ENCODE measurements at regions not wholly inside any gene's neighbourhood (a gene's known extent, or its start where the extent isn't known, plus 50 kb on each side); places are given as distances from the start of the nearest gene placed in this dataset.

DNA sequence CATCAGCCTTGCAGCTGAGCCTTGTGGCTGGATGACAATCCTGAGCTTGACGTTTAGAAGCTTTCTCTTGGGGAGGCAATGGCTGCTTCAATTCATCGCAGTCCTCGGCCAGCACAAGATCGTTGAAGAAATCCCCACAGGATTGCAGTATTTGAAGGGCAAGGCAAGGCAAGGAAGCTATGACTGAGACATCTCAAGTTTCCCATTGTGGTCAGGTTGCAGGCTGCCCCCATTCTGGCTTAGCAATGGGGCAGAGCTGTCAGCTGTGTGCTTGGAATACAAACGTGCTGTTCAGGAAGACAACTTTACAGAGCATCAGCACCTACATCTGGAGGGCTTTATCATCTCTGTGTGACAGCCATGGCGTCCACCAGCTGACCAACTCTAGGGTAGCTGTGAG lies 275.9 kb upstream of the TBL1XR1 start:
- H3K36me3 Mint-ChIP-seq (ENCODE audit: low read depth), result no peaks in the 10 kb centered on the region
- no peaks in the 10 kb centered on the region for H3K9me3 Mint-ChIP-seq
- no peaks in the 10 kb centered on the region for H3K4me1 Mint-ChIP-seq
- no peaks in the 10 kb centered on the region for H3K27me3 Mint-ChIP-seq
- H3K4me3 Mint-ChIP-seq, result no peak overlapping the region
- ATAC-seq (replicated peaks), result no peak
- H3K27ac Mint-ChIP-seq, result no peak overlapping the region

DNA sequence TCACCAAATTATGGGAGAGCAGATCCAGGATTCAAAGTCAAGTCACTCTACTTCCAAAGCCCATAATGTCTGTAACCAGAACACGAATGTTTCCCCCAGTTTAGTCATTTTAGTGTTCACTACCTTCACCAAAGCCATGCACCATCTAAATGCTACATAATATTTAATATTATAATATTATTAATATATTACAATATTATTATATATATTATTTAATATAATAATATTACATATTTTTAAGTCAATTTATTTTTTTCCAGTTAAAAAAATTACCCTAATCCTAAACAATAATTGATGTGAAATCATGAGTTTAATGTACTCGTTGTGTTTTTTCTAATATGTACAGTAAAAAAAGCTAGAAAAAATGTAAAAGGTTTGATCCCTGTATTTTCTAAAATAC lies 276.6 kb upstream of the TBL1XR1 start:
- Mint-ChIP-seq H3K4me1 (no peaks in the 10 kb centered on the region), H3K4me3 (no peak overlapping the region), H3K27ac (no peak overlapping the region), H3K36me3 (ENCODE audit: low read depth) (no peaks in the 10 kb centered on the region), H3K9me3 (no peaks in the 10 kb centered on the region), H3K27me3 (no peaks in the 10 kb centered on the region)
- no peak for ATAC-seq (replicated peaks)

DNA sequence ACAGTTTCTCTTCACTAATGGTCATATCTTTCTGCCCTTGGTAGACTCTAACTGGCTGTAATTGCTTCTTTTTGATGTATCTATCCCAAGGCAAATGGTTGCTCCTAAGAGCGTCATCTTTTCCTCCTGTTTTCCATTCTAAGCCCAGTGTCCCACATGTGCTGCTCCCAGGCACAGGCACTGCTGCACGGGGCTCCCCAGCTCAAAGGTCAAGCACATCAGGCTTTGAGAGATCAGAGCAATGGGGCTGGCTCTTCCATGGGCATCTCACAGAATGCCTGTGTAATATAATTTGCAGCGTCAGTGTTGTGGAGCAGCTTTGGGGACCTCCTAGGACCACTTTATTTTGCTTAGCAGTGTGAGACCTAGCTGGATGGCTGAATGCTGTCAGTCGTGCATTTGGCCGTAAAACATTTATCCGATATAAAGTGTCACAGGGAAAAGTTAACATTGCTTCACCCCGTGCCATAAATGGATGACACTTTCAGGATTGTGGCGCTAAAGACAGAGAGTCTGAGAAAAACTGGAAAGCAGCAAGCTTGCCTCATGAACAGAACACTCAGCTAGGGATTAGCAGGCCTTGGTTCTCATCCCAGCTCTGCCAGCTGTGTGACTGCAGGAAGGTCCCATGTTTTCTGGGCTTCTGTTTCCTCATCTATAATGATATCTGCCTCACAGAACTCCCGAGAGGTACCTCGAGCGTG lies 277.5 kb upstream of the TBL1XR1 start:
- Mint-ChIP-seq H3K4me1 (no peaks in the 10 kb centered on the region), H3K27me3 (no peaks in the 10 kb centered on the region), H3K27ac (no peak overlapping the region), H3K9me3 (no peaks in the 10 kb centered on the region), H3K4me3 (no peak overlapping the region), H3K36me3 (ENCODE audit: low read depth) (no peaks in the 10 kb centered on the region)
- no peak for ATAC-seq (replicated peaks)

DNA sequence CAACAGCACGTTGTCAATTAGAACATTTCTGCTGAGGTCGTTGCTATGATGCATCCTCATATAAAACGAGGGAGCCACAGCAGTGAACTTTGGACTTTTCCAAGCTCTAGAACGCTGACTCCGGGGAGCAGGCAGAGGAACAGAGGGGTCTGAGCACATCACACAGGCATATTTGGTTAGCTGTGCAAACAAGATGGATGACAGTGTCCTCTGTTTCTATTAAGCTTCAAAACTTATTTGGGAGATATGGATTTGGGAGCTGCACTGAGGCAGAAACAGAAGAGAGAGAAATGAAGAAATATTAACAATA lies 278.0 kb upstream of the TBL1XR1 start:
- no peaks in the 10 kb centered on the region for H3K9me3 Mint-ChIP-seq
- H3K27ac Mint-ChIP-seq, result no peak overlapping the region
- H3K36me3 Mint-ChIP-seq (ENCODE audit: low read depth), result no peaks in the 10 kb centered on the region
- ATAC-seq (replicated peaks), result no peak
- H3K4me3 Mint-ChIP-seq, result no peak overlapping the region
- no peaks in the 10 kb centered on the region for H3K4me1 Mint-ChIP-seq
- H3K27me3 Mint-ChIP-seq, result no peaks in the 10 kb centered on the region

DNA sequence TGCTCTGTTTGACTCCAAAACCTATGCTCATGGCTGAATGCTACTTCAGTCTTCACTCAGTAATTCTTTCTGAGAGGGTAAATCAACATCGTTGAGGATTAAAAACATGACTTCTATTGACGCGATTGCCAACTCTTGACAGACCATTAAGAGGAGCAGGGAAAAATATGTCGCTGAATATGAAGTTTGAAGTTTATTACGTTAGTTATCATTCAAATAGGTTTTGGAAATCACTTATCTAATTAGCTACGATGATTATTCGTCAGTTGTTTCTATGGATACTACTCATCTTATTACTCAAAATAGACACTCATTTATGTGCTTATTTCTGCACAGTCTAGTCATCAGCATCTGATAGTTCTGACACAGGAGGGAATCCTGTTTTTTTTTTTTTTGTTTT lies 279.2 kb upstream of the TBL1XR1 start:
- no peak overlapping the region for H3K4me3 Mint-ChIP-seq
- no peak for ATAC-seq (replicated peaks)
- H3K27ac Mint-ChIP-seq, result no peak overlapping the region
- H3K36me3 Mint-ChIP-seq (ENCODE audit: low read depth), result no peaks in the 10 kb centered on the region
- H3K27me3 Mint-ChIP-seq, result no peaks in the 10 kb centered on the region
- no peaks in the 10 kb centered on the region for H3K4me1 Mint-ChIP-seq
- no peaks in the 10 kb centered on the region for H3K9me3 Mint-ChIP-seq

DNA sequence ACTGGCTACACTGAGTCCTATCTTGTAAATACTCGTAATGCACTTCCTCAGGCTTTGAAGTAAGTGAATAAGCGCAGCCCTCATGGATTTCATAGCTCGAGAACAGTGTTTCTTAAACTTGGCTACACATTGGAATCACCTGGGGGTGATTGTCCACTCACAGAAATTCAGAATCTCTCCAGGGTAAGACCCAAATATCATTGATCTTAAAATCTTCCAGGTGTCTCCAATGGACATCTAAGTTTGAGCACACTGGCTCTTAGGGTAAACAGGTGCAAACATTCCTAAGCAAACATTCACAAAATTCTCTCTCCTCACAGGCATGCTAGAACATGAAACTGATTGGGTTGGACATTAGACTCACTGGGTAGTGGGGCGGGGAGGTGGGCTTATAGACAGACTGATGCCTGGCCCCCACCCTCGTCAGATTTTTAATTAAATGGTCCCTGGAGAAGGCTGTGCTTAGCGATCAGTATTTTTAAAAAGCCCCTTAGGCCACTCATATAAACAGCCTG lies 279.7 kb upstream of the TBL1XR1 start:
- H3K36me3 Mint-ChIP-seq (ENCODE audit: low read depth), result no peaks in the 10 kb centered on the region
- H3K4me1 Mint-ChIP-seq, result no peaks in the 10 kb centered on the region
- no peak overlapping the region for H3K4me3 Mint-ChIP-seq
- no peaks in the 10 kb centered on the region for H3K27me3 Mint-ChIP-seq
- H3K9me3 Mint-ChIP-seq, result no peaks in the 10 kb centered on the region
- no peak for ATAC-seq (replicated peaks)
- no peak overlapping the region for H3K27ac Mint-ChIP-seq

DNA sequence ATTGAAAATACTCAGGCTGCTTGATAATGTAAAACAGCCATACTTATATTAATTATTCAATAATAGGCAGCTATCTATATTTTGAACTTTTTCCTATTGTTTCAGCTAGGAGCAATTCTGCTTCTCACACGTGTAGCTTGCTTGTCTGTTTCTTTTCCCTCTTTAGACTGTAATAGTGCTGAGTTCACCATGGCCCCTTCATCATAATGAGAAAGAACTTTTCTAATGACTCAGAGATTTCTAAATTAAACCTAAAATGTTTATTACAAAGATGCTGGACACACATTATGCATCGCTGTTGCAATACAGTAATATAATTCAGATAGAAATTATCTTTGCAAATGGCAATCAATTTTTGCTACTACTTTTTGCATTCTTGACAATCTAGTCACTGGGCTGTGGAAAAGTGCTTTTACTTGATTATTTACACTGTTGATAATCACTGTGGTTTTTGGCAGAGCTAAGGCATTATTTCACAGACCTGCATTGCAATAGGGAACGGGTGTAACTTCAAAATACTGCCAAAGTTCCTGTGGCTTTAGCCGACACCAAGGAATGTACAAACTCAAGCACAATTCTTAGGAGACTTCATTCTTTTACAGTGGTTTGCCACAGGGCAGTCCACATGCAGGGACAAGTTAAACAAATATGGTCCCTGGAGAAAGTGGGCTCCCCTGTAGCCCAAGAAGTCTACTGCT lies 281.0 kb upstream of the TBL1XR1 start:
- no peaks in the 10 kb centered on the region for H3K27me3 Mint-ChIP-seq
- no peak for ATAC-seq (replicated peaks)
- no peak overlapping the region for H3K27ac Mint-ChIP-seq
- H3K36me3 Mint-ChIP-seq (ENCODE audit: low read depth), result no peaks in the 10 kb centered on the region
- no peak overlapping the region for H3K4me3 Mint-ChIP-seq
- H3K9me3 Mint-ChIP-seq, result no peaks in the 10 kb centered on the region
- no peaks in the 10 kb centered on the region for H3K4me1 Mint-ChIP-seq

DNA sequence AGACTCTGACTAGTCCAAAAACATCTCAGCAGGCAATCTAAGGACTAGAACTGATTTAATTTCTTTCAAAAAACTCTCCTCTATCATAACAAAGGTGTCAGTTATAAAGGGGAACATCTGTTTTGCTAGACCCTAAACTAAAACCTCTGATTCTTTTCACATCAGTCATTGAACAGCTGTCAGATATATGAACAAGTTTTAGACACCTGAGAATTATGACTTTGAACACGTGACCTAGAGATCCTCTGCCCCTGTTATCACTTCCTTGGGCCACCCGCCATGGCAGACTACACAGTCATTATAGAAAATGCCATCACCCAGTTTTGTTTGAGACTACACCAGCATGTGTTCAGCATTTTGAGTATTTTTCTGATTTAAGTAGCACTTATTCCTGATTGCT lies 282.3 kb upstream of the TBL1XR1 start:
- H3K9me3 Mint-ChIP-seq, result no peaks in the 10 kb centered on the region
- no peaks in the 10 kb centered on the region for H3K27me3 Mint-ChIP-seq
- H3K27ac Mint-ChIP-seq, result no peak overlapping the region
- no peak for ATAC-seq (replicated peaks)
- no peak overlapping the region for H3K4me3 Mint-ChIP-seq
- H3K4me1 Mint-ChIP-seq, result no peaks in the 10 kb centered on the region
- H3K36me3 Mint-ChIP-seq (ENCODE audit: low read depth), result no peaks in the 10 kb centered on the region

DNA sequence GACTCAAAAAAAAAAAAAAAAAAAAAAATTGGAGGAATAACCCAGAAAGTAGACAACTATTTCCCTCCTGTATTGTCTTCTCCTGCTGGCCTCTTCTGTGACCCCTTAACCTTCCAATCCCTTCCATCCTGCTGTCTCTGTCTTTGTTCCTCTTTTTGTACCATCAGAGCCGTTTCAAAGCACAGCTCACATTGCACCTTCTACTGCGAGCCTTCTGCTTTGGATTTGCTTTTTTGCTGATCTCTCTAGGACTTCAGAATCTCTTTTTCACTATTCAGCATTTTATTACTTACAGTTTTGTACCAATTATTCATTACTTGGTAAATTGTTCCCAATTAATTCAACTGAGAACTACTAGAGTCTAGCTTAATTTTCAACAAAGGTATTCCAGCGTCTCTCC lies 284.0 kb upstream of the TBL1XR1 start:
- H3K9me3 Mint-ChIP-seq, result no peaks in the 10 kb centered on the region
- no peak overlapping the region for H3K4me3 Mint-ChIP-seq
- H3K27me3 Mint-ChIP-seq, result no peaks in the 10 kb centered on the region
- no peaks in the 10 kb centered on the region for H3K4me1 Mint-ChIP-seq
- ATAC-seq (replicated peaks), result no peak
- no peak overlapping the region for H3K27ac Mint-ChIP-seq
- H3K36me3 Mint-ChIP-seq (ENCODE audit: low read depth), result no peaks in the 10 kb centered on the region

DNA sequence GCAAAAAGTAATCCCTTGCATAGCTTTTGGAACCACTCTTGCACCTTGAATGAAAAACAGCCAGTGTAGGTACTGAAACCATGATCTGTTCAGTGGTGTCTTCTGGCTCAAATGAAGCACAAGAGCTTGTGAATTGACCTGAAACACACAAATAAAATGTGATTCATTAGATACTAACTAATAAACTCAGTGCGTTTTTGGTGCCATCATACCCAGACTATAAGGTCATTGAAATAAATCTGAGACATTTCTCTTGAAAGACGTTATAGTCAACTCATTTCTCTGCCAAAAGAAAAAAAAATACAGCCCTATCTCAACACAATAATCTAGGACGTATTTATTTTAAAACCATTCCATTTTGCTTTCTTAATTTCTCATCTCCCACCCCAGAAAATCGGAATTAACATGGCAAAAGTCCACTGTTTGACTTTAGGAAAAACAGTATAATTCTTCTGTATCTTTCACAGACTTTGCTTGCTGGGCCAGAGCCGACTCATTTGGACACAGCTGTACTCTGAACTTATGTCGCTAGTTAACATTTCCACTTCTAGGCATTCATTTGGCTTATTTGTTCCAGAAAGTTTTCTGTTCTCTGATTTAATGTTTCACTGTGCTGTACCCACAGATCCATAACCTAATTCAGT lies 284.9 kb upstream of the TBL1XR1 start:
- no peaks in the 10 kb centered on the region for H3K9me3 Mint-ChIP-seq
- H3K4me3 Mint-ChIP-seq, result no peak overlapping the region
- no peaks in the 10 kb centered on the region for H3K36me3 Mint-ChIP-seq (ENCODE audit: low read depth)
- H3K27me3 Mint-ChIP-seq, result no peaks in the 10 kb centered on the region
- H3K4me1 Mint-ChIP-seq, result no peaks in the 10 kb centered on the region
- no peak for ATAC-seq (replicated peaks)
- no peak overlapping the region for H3K27ac Mint-ChIP-seq

DNA sequence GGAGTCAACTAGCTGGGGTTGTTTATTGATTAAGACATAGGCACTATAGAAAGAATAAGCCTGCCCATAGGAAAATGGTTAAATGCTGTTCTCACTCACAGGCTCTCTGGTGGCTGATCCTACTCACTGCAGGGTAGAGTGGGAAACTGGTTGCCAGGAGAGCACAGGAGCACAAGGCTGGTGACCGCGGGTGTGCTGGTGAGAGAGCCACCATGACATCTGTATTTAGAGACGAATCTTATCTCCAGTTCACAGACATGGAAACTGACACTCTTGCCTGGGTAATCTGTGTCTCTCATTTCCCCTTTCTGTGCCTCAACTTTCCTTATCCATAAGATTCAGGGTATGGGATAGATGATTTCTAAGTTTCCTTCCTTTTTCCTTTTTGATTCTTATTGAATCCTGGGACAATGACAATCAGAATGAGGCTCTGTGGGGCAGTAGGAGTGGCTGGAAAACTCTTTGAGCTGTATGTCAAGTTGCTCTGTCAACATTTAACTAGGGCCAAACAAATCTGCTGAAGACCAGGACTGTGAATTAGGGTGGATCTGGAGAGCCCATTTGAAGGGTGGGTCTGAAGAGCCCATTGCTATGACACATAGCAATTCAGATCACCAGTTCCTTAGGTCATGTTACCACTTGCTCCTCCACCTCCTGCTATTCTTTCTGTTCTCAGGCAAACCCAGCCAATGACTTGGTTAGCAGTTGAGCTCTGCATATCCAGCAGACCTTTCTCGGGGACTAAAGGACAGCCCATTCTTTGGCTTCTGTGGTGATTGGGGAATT lies 286.1 kb upstream of the TBL1XR1 start:
- Mint-ChIP-seq H3K4me1 (no peaks in the 10 kb centered on the region), H3K36me3 (ENCODE audit: low read depth) (no peaks in the 10 kb centered on the region), H3K4me3 (no peak overlapping the region)

DNA sequence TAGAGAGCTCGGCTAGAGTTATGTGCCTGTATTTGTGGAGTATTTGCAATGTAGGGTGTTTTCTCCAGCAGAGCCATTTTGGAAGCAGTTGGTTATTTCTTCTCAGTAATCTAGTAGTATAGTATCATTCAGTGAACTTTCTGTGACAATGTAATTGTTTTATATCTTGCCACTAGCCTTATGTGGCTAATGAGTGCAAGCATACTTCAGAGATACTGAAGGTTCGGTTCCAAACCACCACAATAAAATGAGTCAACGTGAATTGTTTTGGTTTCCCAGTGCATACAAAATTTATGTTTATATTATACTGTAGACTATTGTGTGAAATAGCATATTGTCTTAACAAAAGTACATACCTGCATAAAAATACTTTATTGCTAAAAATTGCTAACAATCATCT lies 286.9 kb upstream of the TBL1XR1 start:
- Mint-ChIP-seq H3K27ac (no peak overlapping the region), H3K27me3 (no peaks in the 10 kb centered on the region), H3K4me3 (no peak overlapping the region), H3K9me3 (no peaks in the 10 kb centered on the region), H3K36me3 (ENCODE audit: low read depth) (no peaks in the 10 kb centered on the region), H3K4me1 (peaks cover 5% of the 10 kb centered on the region)
- no peak for ATAC-seq (replicated peaks)

More for the DNA sequence above, 286.1 kb upstream of the TBL1XR1 start:
- no peaks in the 10 kb centered on the region for H3K27me3 Mint-ChIP-seq
- no peak overlapping the region for H3K27ac Mint-ChIP-seq
- ATAC-seq (replicated peaks), result no peak
- H3K9me3 Mint-ChIP-seq, result no peaks in the 10 kb centered on the region

DNA sequence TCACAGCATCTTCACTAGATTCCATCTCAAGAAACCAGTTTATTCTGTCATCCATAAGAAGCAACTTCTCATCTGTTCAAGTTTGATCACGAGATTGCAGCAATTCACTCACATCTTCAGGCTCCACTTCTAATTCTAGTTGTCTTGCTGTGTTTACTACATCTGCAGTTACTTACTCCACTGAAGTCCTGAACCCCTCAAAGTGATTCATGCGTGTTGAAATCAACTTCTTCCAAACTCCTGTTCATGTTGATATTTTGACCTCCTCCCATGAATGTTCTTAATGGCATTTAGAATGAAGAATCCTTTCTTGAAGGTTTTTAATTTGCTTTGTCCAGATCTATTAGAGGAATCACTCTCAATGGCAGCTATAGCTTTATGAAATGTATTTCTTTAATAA lies 287.6 kb upstream of the TBL1XR1 start:
- Mint-ChIP-seq H3K4me3 (no peak overlapping the region), H3K36me3 (ENCODE audit: low read depth) (no peaks in the 10 kb centered on the region), H3K27ac (no peak overlapping the region), H3K4me1 (peaks cover 6% of the 10 kb centered on the region), H3K9me3 (no peaks in the 10 kb centered on the region), H3K27me3 (no peaks in the 10 kb centered on the region)
- ATAC-seq (replicated peaks), result no peak

DNA sequence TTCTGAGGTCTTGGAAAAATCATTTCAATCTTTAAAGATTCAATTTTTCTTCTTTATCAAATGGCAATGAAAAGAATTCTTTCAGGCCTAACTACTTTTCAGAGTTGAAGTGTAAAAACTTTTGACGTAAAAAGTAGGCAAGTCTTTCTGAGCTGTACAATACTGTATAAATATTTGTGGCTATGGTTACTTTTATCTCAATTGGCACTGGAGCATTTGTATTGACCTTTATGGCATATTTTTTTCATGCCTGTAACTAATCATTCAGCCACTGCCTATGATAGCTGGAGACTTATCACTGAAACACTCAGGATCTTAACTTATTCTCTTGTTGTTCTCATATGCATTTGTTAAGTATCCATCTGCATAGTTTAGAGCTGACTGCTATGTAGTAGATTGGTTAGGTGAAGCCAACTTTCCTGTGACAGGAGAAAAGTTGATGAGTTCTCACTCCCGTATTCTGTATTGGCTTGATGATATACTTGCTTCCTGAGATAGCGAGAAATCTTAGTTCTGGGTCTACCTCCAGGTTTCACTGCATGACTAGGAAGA lies 290.4 kb upstream of the TBL1XR1 start:
- Mint-ChIP-seq H3K4me1 (peaks cover 6% of the 10 kb centered on the region), H3K27ac (no peak overlapping the region), H3K36me3 (ENCODE audit: low read depth) (no peaks in the 10 kb centered on the region), H3K4me3 (no peak overlapping the region), H3K9me3 (no peaks in the 10 kb centered on the region), H3K27me3 (no peaks in the 10 kb centered on the region)
- no peak for ATAC-seq (replicated peaks)
